Neural progenitor cell (in vitro differentiated cells): ENCODE measurements at regions not wholly inside any gene's neighbourhood (a gene's known extent, or its start where the extent isn't known, plus 50 kb on each side); places are given as distances from the start of the nearest gene placed in this dataset.
"Not testable (repeated sequence)": the region's sequence is repeated elsewhere in the genome, so short reads cannot be mapped to it uniquely, and the experiment has no call there.

Experiments used
- CTCF ChIP-seq: fragments of 200-600 bp; sonication (generic); IDR thresholded peaks from 2 replicates; pipeline ENCODE4 v1.5.1; 2017; ENCODE audit warnings: antibody characterized with exemption, mild to moderate bottlenecking
- EZH2 ChIP-seq: fragments of 200-600 bp; sonication (generic); IDR thresholded peaks from 2 replicates; pipeline ENCODE4 v1.6.1; 2017; ENCODE audit warnings: antibody characterized with exemption, mild to moderate bottlenecking, moderate library complexity
- EZH2phosphoT487 ChIP-seq: fragments of 200-600 bp; sonication (generic); IDR thresholded peaks from 2 replicates; pipeline ENCODE4 v1.6.1; 2017; ENCODE audit warnings: antibody characterized with exemption

GRCh38 chr2:203642841-203643240 lies 63.6 kb upstream of the CD28 start:
- TF ChIP-seq CTCF, EZH2phosphoT487, EZH2: not testable (repeated sequence)
